ENCODE measurements at regions not wholly inside any gene's neighbourhood (a gene's known extent, or its start where the extent isn't known, plus 50 kb on each side); places are given as distances from the start of the nearest gene placed in this dataset.

GRCh38 chr12:108390495-108391203 is 51.5 kb upstream of the CMKLR1 start:
- TF ChIP-seq CTCF (IDR thresholded peaks at IDR 0.05; ENCODE audit: insufficient read depth, low read length, poor library complexity, severe bottlenecking): no peak
- Histone ChIP-seq H3K27me3 (replicated peaks; ENCODE audit: control insufficient read depth, insufficient read depth, low read length) (no peaks in the 10 kb centered on the region; the same call in none of the 2 replicates), H3K4me3 (replicated peaks; ENCODE audit: low read depth, low read length) (no peak overlapping the region), H3K36me3 (ENCODE audit: control insufficient read depth, insufficient read depth, low read length) (no peaks in the 10 kb centered on the region)
- DNase-seq (ENCODE audit: extremely low read depth, insufficient read length): no peak

- no peak for TF ChIP-seq CTCF (IDR thresholded peaks at IDR 0.05; ENCODE audit: insufficient read depth, low read length, poor library complexity, severe bottlenecking)
- no peak for DNase-seq (ENCODE audit: extremely low read depth, insufficient read length)
- no peak overlapping the region for H3K4me3 ChIP-seq (replicated peaks; ENCODE audit: low read depth, low read length)
- no peaks in the 10 kb centered on the region for H3K36me3 ChIP-seq (ENCODE audit: control insufficient read depth, insufficient read depth, low read length)
- H3K27me3 ChIP-seq (replicated peaks; ENCODE audit: control insufficient read depth, insufficient read depth, low read length): no peaks in the 10 kb centered on the region; the same call in none of the 2 replicates
Measured at GRCh38 chr12:108389544-108389943, 50.4 kb upstream of the CMKLR1 start.
